ENCODE measurements at regions not wholly inside any gene's neighbourhood (a gene's known extent, or its start where the extent isn't known, plus 50 kb on each side); places are given as distances from the start of the nearest gene placed in this dataset.

DNA sequence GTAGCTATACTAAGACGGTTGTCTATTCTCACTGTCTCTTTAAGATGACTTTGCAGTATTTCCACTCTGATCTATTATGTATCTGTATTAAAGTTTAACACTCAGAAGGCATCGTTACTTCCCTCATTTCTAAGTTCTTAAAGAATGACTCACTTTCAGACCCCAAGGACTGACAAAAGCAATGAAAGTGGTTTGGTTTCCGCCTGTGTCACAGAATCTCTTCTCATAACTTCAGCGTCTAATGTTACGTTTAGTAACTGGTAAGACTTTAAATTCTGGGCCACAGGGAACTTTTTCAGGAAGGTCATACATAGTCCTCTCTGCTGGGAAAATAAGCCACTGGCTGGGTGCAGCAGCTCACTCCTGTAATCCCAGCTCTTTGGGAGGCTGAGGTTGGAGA is 892.0 kb upstream of the AUTS2 start (continued):
- TF ChIP-seq, protein P1, sequence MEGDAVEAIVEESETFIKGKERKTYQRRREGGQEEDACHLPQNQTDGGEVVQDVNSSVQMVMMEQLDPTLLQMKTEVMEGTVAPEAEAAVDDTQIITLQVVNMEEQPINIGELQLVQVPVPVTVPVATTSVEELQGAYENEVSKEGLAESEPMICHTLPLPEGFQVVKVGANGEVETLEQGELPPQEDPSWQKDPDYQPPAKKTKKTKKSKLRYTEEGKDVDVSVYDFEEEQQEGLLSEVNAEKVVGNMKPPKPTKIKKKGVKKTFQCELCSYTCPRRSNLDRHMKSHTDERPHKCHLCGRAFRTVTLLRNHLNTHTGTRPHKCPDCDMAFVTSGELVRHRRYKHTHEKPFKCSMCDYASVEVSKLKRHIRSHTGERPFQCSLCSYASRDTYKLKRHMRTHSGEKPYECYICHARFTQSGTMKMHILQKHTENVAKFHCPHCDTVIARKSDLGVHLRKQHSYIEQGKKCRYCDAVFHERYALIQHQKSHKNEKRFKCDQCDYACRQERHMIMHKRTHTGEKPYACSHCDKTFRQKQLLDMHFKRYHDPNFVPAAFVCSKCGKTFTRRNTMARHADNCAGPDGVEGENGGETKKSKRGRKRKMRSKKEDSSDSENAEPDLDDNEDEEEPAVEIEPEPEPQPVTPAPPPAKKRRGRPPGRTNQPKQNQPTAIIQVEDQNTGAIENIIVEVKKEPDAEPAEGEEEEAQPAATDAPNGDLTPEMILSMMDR (IDR thresholded peaks at IDR 0.05; ENCODE audit: control extremely low read depth in 1 of 3, insufficient read depth in 1 of 3, low read depth in 1 of 3, low read length in 3 of 3) = no peak
- no peak for TF ChIP-seq TEAD4 (IDR thresholded peaks at IDR 0.05; ENCODE audit: low read depth, low read length)
- no peak for TF ChIP-seq JUND (IDR thresholded peaks at IDR 0.05; ENCODE audit: low read length)
- no peak for TF ChIP-seq TAF1 (IDR thresholded peaks at IDR 0.05; ENCODE audit: low read depth, low read length)
- TF ChIP-seq HDAC6 (IDR thresholded peaks at IDR 0.05; ENCODE audit: low read depth, low read length) = no peak
- no peak for TF ChIP-seq JUN (IDR thresholded peaks at IDR 0.05; ENCODE audit: low read depth, low read length)
- no peak for TF ChIP-seq RBBP5 (IDR thresholded peaks at IDR 0.05; ENCODE audit: borderline replicate concordance, low read depth, low read length)
- TF ChIP-seq ASH2L (IDR thresholded peaks at IDR 0.05; ENCODE audit: low read length) = no peak

Data from H1 (cell line).